RWPE2 (cell line): ENCODE measurements at regions not wholly inside any gene's neighbourhood (a gene's known extent, or its start where the extent isn't known, plus 50 kb on each side); places are given as distances from the start of the nearest gene placed in this dataset.

Experiments used
- ATAC-seq: fragments of 200-7000 bp; cut with Tn5 transposase; 3 replicates; pipeline ENCODE4 v1.9.1; 2021; ENCODE audit warnings: low read depth
- DNase-seq: peaks from one replicate; pipeline ENCODE4 v3.0.0-alpha.2; 2020; ENCODE audit warnings: low spot score
- H3K27ac ChIP-seq: fragments of 450-650 bp; 2 replicates; pipeline ENCODE4 v1.5.1; 2017; ENCODE audit warnings: mild to moderate bottlenecking; ENCODE audit not compliant: poor library complexity, severe bottlenecking
- H3K27me3 ChIP-seq: fragments of 250-450 bp; sonication (Bioruptor Pico); 2 replicates; pipeline ENCODE4 v1.5.1; 2021; ENCODE audit warnings: mild to moderate bottlenecking, moderate library complexity; ENCODE audit not compliant: insufficient read depth, poor library complexity, severe bottlenecking
- H3K36me3 ChIP-seq: fragments of 250-450 bp; sonication (Bioruptor Pico); 2 replicates; pipeline ENCODE4 v1.5.1; 2020; ENCODE audit warnings: low read depth, mild to moderate bottlenecking, moderate library complexity
- H3K4me1 ChIP-seq: fragments of 250-450 bp; sonication (Bioruptor Pico); 2 replicates; pipeline ENCODE4 v1.5.1; 2021; ENCODE audit warnings: mild to moderate bottlenecking, moderate library complexity; ENCODE audit not compliant: insufficient read depth, poor library complexity, severe bottlenecking
- H3K4me3 ChIP-seq: fragments of 250-450 bp; sonication (Bioruptor Pico); 2 replicates; pipeline ENCODE4 v1.5.1; 2021; ENCODE audit warnings: mild to moderate bottlenecking, moderate library complexity; ENCODE audit not compliant: severe bottlenecking
- H3K9me3 ChIP-seq: fragments of 250-450 bp; sonication (Bioruptor Pico); 2 replicates; pipeline ENCODE4 v1.5.1; 2021; ENCODE audit warnings: mild to moderate bottlenecking, moderate library complexity; ENCODE audit not compliant: severe bottlenecking
- CTCF ChIP-seq: fragments of 450-650 bp; IDR thresholded peaks from one replicate; pipeline ENCODE4 v1.5.1; 2017; ENCODE audit warnings: mild to moderate bottlenecking, moderate library complexity; ENCODE audit not compliant: poor library complexity, severe bottlenecking

- Histone ChIP-seq H3K4me1 (no peaks in the 10 kb centered on the region), H3K36me3 (no peaks in the 10 kb centered on the region), H3K27ac (no peak overlapping the region), H3K27me3 (peaks cover 92% of the 10 kb centered on the region), H3K9me3 (no peaks in the 10 kb centered on the region), H3K4me3 (no peak overlapping the region)
- DNase-seq (peak; percentile 36), ATAC-seq (0 out of 3 replicates have a peak, but pooled peaks have one; percentile 61)
- TF ChIP-seq CTCF = no peak
Observed at GRCh38 chr20:60921022-60921622, 330.9 kb upstream of the CDH4 start.

- DNase-seq = no peak
- Histone ChIP-seq H3K9me3 (no peaks in the 10 kb centered on the region), H3K27ac (no peak overlapping the region), H3K4me3 (no peak overlapping the region), H3K36me3 (no peaks in the 10 kb centered on the region), H3K4me1 (no peaks in the 10 kb centered on the region), H3K27me3 (peaks cover 92% of the 10 kb centered on the region)
- no peak for TF ChIP-seq CTCF
- ATAC-seq = no peak
Observed at GRCh38 chr20:60926831-60927230, 325.2 kb upstream of the CDH4 start.

- H3K27ac ChIP-seq = no peak overlapping the region
- DNase-seq = no peak
- no peak for TF ChIP-seq CTCF
- no peaks in the 10 kb centered on the region for H3K9me3 ChIP-seq
- no peaks in the 10 kb centered on the region for H3K4me1 ChIP-seq
- H3K36me3 ChIP-seq = no peaks in the 10 kb centered on the region
- ATAC-seq = no peak
- no peak overlapping the region for H3K4me3 ChIP-seq
- peaks cover 98% of the 10 kb centered on the region for H3K27me3 ChIP-seq
Observed at GRCh38 chr20:60928341-60928740, 323.7 kb upstream of the CDH4 start.

- Histone ChIP-seq H3K27me3 (peaks cover 95% of the 10 kb centered on the region), H3K4me3 (no peak overlapping the region), H3K36me3 (no peaks in the 10 kb centered on the region), H3K9me3 (no peaks in the 10 kb centered on the region), H3K27ac (no peak overlapping the region), H3K4me1 (no peaks in the 10 kb centered on the region)
- TF ChIP-seq CTCF = no peak
- ATAC-seq (no peak), DNase-seq (no peak)
Observed at GRCh38 chr20:60930023-60930790, 321.9 kb upstream of the CDH4 start.

DNA sequence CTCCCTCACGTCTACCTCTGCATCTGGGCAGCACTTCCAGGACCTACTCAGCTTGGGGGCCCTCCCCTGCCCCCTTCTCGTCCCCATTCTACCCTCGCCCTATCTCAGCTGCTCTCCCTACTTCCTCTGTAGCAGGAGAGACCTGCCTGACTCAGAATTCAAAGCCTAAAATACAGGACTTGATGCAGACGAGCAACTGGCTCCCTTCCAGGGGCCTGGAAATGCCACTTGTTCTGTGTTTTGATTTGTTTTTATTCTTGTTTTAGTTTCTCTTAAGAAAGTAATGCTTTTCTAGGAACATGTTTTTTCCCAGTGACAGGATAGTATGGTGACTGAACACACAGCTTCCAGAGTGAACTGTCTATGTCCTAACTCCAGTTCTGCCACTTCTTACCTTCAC, 320.4 kb upstream of the CDH4 start:
- H3K9me3 ChIP-seq = no peaks in the 10 kb centered on the region

More for the DNA sequence above, 320.4 kb upstream of the CDH4 start:
- H3K4me3 ChIP-seq = no peak overlapping the region
- no peaks in the 10 kb centered on the region for H3K36me3 ChIP-seq
- no peak overlapping the region for H3K27ac ChIP-seq
- ATAC-seq (no peak), DNase-seq (no peak)
- TF ChIP-seq CTCF = no peak
- H3K4me1 ChIP-seq = no peaks in the 10 kb centered on the region
- peaks cover 95% of the 10 kb centered on the region for H3K27me3 ChIP-seq
